ENCODE measurements at regions not wholly inside any gene's neighbourhood (a gene's known extent, or its start where the extent isn't known, plus 50 kb on each side); places are given as distances from the start of the nearest gene placed in this dataset.

DNA sequence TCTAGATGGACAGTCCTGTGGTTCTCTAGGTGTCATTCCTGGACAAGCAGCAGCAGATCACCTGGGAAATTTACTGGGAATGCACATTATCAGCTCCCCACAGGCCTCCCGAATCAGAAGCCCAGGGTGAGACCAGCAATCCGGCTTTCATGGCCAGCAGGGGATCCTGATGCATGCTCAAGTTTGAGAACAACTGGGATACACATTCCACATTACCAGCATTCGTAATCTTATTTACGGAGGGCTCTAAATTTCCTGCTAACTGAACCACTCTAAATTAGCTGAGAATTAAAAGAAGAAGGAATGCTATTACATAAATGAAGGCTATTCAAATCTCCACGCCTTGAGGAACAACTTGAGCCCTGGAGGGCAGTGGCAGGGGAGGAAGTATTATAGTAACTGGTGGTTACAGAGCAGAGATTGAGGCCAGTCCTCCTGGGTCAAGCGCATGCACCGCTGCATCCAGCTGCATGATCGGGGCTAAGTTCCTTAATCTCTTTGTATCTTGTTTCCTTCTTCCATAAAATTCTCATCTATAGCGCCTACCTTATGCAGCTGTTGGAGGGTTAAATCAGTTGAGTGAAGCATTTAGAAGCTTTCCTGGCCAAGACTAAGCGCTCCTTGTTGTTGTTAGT is 403.7 kb downstream of the CDH26 start:
- H3K36me3 Mint-ChIP-seq = no peaks in the 10 kb centered on the region
- no peak for ATAC-seq
- H3K9me3 Mint-ChIP-seq = no peaks in the 10 kb centered on the region
- no peak for DNase-seq (ENCODE audit: low spot score in 2 of 2)
- H3K27ac Mint-ChIP-seq = no peak overlapping the region

- Mint-ChIP-seq H3K36me3 (no peaks in the 10 kb centered on the region), H3K9me3 (no peaks in the 10 kb centered on the region), H3K27ac (no peak overlapping the region)
- DNase-seq (ENCODE audit: low spot score in 2 of 2) (no peak), ATAC-seq (no peak)
Measured at GRCh38 chr20:60362531-60362930, 404.3 kb downstream of the CDH26 start.

DNA sequence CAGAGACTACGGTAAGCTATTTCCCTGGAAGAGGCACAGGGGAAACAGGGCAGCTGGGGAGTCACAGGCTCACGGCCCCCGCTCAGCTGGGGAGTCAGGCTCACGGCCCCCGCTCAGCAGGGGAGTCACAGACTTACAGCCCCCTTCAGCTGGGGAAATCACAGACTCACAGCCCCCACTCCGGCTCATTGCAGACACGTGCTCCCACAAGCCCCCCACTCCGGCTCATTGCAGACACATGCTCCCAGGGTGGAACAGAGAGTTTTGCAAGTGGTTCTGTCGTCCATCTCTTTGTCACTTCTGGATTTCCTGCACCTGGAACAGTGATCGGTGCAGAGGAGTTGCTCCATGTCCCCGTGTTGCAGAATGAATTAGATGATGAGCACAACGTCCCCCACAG is 405.5 kb downstream of the CDH26 start:
- H3K27ac Mint-ChIP-seq = no peak overlapping the region
- ATAC-seq (no peak), DNase-seq (ENCODE audit: low spot score in 2 of 2) (no peak)
- H3K9me3 Mint-ChIP-seq = no peaks in the 10 kb centered on the region
- no peaks in the 10 kb centered on the region for H3K36me3 Mint-ChIP-seq

DNA sequence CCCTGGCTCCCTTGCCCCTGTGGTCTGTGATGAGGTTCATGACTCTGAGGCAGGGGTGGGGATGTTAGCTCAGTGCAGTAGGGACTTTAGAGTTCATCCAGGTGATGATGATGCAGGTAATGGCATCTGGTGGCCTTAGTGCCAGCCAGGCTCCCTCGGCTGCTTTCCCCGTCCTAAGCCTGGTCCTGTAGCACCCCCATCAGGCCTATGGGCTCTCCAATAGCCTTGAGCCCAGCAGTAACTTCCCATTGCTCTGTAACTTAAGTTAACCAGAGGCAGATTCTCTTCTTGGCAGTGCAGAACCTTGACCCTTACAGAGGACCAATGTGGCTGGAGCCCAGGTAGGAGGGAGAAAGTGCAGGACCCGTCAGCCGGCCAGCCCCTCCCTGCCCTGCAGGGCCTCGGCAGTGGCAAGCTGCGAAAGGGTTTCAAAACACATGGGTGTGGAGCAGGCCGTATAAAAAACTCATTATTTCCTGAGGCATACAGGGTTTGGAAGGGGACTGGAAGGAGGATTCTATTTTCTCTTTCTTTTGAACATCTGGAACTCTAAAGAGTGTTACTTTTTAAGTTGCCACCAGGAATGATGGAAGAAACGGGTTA is 406.9 kb downstream of the CDH26 start:
- H3K9me3 Mint-ChIP-seq = no peaks in the 10 kb centered on the region
- H3K27ac Mint-ChIP-seq = no peak overlapping the region
- DNase-seq (ENCODE audit: low spot score in 2 of 2) (no peak), ATAC-seq (no peak)
- H3K36me3 Mint-ChIP-seq = no peaks in the 10 kb centered on the region

DNA sequence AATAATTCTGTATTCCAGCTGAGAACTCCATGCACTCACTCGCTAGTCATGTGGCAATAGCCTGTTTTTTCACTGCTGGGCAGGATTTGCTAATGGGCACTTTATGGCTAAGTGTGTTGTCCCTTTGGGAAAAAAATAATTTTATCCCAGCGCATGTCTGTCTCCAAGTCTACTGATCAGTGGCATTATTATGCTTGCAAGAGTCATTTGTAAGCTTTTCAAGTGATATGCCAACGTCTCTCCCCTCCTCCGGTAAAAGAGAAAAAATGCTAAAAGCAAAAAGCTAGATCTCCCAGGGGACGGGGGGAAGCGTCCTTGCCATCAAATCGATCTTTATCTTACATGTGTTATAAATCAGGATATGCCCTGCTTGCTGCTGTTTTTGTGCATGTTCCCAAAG is 407.7 kb downstream of the CDH26 start:
- Mint-ChIP-seq H3K36me3 (no peaks in the 10 kb centered on the region), H3K9me3 (no peaks in the 10 kb centered on the region), H3K27ac (no peak overlapping the region)
- DNase-seq (ENCODE audit: low spot score in 2 of 2) = no peak
- no peak for ATAC-seq

DNA sequence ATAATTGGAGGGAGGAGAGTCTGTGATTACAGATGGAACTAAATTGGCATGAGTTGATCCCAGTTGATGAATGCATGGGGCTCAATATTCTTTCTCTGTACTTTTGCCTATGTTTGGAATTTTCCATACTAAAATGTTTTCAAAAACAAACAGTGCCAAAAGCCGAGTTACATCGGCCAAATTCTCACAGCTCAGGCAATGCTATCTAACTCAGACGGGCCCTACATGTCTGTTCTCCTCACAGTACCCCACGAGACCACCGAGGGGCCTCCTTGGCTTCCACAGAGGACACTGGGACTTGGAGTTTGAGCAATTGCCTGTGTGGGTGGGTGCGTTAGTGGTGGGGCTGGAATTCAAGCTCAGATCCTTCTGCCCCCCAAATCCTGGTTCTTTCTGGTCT is 413.2 kb downstream of the CDH26 start:
- ATAC-seq = no peak
- Mint-ChIP-seq H3K27ac (no peak overlapping the region), H3K9me3 (no peaks in the 10 kb centered on the region), H3K36me3 (no peaks in the 10 kb centered on the region)
- DNase-seq (ENCODE audit: low spot score in 2 of 2) = no peak

DNA sequence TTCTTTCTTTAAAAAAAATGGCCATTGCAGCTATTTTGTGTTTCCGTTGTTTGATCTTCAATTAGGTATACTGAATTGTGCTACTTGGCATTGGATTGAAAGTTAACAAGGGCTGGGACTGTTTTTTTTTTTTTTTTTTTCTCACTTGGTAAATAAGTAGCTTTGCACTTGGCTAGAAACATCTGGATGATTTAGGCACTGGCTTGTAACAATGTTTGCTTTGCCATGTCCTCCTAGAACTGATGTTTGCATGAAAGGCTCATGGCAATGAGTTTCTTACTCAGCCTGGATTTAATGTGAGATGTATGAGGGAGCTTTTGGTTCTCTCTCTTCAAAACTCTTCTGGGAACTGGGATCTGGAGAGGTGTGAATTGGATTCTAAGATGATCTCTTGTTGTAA is 414.1 kb downstream of the CDH26 start:
- ATAC-seq (no peak), DNase-seq (ENCODE audit: low spot score in 2 of 2) (no peak)
- H3K36me3 Mint-ChIP-seq = no peaks in the 10 kb centered on the region
- H3K27ac Mint-ChIP-seq = no peak overlapping the region
- H3K9me3 Mint-ChIP-seq = no peaks in the 10 kb centered on the region

- DNase-seq (ENCODE audit: low spot score in 2 of 2) (no peak), ATAC-seq (no peak)
- Mint-ChIP-seq H3K9me3 (no peaks in the 10 kb centered on the region), H3K36me3 (no peaks in the 10 kb centered on the region), H3K27ac (no peak overlapping the region)
Measured at GRCh38 chr20:60372822-60373221, 414.6 kb downstream of the CDH26 start.

DNA sequence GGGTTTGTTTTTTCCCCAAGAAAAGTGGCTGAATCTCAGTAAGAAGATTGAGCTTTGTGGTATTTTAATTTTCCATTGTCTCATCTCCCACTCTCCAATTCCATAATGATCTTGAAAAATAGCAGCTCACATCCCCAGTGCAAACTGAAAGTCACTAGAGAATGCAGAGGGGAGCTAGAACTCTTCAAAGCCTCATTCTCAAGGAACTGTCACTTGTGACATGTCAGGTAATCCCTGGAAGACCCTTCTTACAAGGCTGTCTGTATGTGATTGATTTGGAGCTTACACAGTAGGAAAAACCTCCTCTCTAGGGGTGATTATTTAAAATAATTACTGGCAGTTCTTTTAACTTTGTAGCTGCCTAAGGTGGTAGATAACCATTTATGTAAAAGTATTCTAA is 420.4 kb downstream of the CDH26 start:
- peaks cover 0 to 4% of the 10 kb centered on the region in 2 donors for H3K36me3 Mint-ChIP-seq
- ATAC-seq = no peak

DNA sequence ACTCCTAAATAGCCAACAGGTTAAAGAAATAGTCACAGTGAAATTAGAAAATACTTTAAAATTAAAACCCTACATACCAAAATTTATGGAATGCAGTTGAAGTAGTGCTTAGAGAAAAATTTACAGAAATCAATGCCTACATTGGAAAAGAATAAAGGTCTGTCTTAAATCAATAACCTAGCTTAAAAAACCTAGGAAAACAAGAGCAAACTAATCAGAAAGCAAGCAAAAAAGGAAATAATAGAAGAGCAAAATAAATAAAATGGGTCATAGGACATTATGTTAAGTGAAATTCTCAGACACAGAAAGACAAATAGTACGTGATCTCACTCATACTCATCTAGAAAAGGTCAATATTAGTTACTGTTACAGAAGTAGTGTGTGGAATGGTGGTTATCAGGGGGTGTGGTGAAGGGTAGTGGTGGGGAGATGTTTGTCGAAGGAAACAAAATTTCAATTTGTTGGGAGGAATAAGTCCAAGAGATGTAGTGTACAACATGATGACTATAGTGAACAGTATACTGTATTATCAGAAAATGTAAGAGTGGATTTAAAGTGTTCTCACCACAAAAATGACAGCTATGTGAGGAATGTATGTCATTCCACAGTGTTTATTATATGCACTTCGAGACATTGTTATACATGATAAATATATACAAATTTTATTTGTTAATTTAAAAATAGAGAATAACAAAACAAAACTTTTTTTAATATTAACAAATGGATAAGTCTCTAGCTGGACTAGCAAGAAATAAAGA is 423.6 kb downstream of the CDH26 start:
- no peak overlapping the region for H3K27ac Mint-ChIP-seq
- peaks cover 0 to 4% of the 10 kb centered on the region in 2 donors for H3K36me3 Mint-ChIP-seq
- ATAC-seq = no peak
- H3K9me3 Mint-ChIP-seq = peaks cover 0 to 8% of the 10 kb centered on the region in 2 donors
- no peak for DNase-seq (ENCODE audit: low spot score in 2 of 2)

More for the DNA sequence above, 420.4 kb downstream of the CDH26 start:
- DNase-seq (ENCODE audit: low spot score in 2 of 2) = no peak
- H3K9me3 Mint-ChIP-seq = peaks cover 0 to 4% of the 10 kb centered on the region in 2 donors
- H3K27ac Mint-ChIP-seq = no peak overlapping the region

- no peak for DNase-seq (ENCODE audit: low spot score in 2 of 2)
Measured at GRCh38 chr20:60389441-60389840, 431.2 kb downstream of the CDH26 start.

GRCh38 chr20:60389882-60390281 is 431.7 kb downstream of the CDH26 start:
- DNase-seq (ENCODE audit: low spot score in 2 of 2) (no peak), ATAC-seq (no peak)
- Mint-ChIP-seq H3K36me3 (no peaks in the 10 kb centered on the region), H3K27ac (no peak overlapping the region), H3K9me3 (peaks cover 0 to 4% of the 10 kb centered on the region in 2 donors)

More at GRCh38 chr20:60389441-60389840, 431.2 kb downstream of the CDH26 start:
- ATAC-seq = no peak
- Mint-ChIP-seq H3K27ac (no peak overlapping the region), H3K9me3 (peaks cover 0 to 4% of the 10 kb centered on the region in 2 donors), H3K36me3 (no peaks in the 10 kb centered on the region)

DNA sequence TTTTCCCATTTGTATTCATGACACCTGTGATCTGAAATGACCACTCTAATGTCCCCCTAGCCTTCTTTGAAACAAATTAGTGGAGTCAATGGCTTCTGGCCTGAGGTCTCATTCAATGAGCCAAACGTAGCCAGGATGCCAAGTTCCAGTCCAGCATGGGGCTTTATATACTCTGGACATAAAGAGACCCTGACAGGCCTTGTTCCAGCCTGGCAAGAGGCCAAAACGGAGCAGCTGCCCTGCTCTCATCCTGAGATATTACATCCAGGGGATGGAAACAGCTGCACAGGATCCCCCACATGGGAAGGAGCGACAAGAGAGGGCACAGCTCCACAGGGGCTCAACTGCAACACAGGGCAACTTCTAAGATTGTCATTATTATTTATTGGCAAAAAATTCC is 437.8 kb downstream of the CDH26 start:
- Mint-ChIP-seq H3K36me3 (peaks cover 0 to 4% of the 10 kb centered on the region in 2 donors), H3K27ac (no peak overlapping the region), H3K9me3 (peaks cover 9 to 13% of the 10 kb centered on the region in 2 donors)
- ATAC-seq (no peak), DNase-seq (ENCODE audit: low spot score in 2 of 2) (no peak)

GRCh38 chr20:60400567-60400966 is 442.3 kb downstream of the CDH26 start:
- no peak for ATAC-seq
- DNase-seq (ENCODE audit: low spot score in 2 of 2) = no peak
- Mint-ChIP-seq H3K9me3 (peaks cover 9 to 13% of the 10 kb centered on the region in 2 donors), H3K27ac (no peak overlapping the region), H3K36me3 (peaks cover 0 to 4% of the 10 kb centered on the region in 2 donors)

GRCh38 chr20:60402189-60403058 is 444.2 kb downstream of the CDH26 start:
- DNase-seq (ENCODE audit: low spot score in 2 of 2) = no peak
- Mint-ChIP-seq H3K9me3 (peaks cover 9 to 12% of the 10 kb centered on the region in 2 donors), H3K36me3 (peaks cover 0 to 4% of the 10 kb centered on the region in 2 donors), H3K27ac (no peak overlapping the region)
- ATAC-seq = peak in 1 of 2 donors; percentile 64

GRCh38 chr20:60403105-60403741 is 445.0 kb downstream of the CDH26 start:
- ATAC-seq (peak in 1 of 2 donors; percentile 77), DNase-seq (ENCODE audit: low spot score in 2 of 2) (no peak)
- peaks cover 9 to 12% of the 10 kb centered on the region in 2 donors for H3K9me3 Mint-ChIP-seq
- H3K27ac Mint-ChIP-seq = no peak overlapping the region
- no peaks in the 10 kb centered on the region for H3K36me3 Mint-ChIP-seq

Measured in activated naive CD4-positive, alpha-beta T cell treated with anti-CD3 and anti-CD28 coated beads, Interleukin-2, amount 50 U/mL, for 72 hours (primary cell).